ENCODE measurements at regions not wholly inside any gene's neighbourhood (a gene's known extent, or its start where the extent isn't known, plus 50 kb on each side); places are given as distances from the start of the nearest gene placed in this dataset.
A peak's percentile ranks its signal among the peaks of the same experiment; 100 is the strongest.

DNA sequence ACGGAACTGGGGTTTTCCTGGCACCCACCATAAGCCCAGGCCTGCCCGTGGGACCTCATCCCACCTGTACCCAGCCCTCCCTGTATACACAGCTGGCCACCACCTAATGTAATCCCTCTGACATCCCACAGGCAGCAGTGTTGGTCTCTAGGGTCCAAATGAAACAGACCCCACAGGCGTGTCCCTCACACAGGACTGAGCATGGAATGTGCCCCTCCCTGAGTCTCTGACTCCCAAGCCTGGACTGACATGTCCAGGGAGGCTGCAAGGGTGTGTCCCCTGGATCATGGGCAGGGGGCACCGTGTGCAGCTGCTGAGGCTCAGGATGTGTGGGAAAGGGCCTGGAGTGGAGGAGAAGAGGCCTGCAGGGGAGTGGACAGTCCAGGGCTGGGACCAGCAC, 50.6 kb upstream of the PPARA start:
- DNase-seq = no peak
- H3F3A ChIP-seq (replicated peaks; ENCODE audit: insufficient read depth) = peaks cover 75% of the 10 kb centered on the region
- no peak overlapping the region for H3K4me3 ChIP-seq (ENCODE audit: low read depth in 2 of 2, low read length in 1 of 2)
- H3K4me2 ChIP-seq = no peak overlapping the region
- H3K27me3 ChIP-seq (ENCODE audit: insufficient read depth) = no peaks in the 10 kb centered on the region
- H4K20me1 ChIP-seq (ENCODE audit: insufficient read depth) = peaks cover 97% of the 10 kb centered on the region
- peaks cover 62 to 85% of the 10 kb centered on the region in 2 experiments for H3K36me3 ChIP-seq (replicated peaks in 1 of 2; ENCODE audit: control insufficient read depth in 1 of 2, insufficient read depth in 2 of 2, low read length in 1 of 2)
- peaks cover 4 to 88% of the 10 kb centered on the region in 2 experiments; a peak in 2 of 4 replicates for H3K4me1 ChIP-seq (ENCODE audit: control insufficient read depth in 1 of 2, insufficient read depth in 2 of 2, low read depth in 1 of 2, low read length in 1 of 2)
- H2AFZ ChIP-seq (ENCODE audit: low read depth) = no peak overlapping the region
- no peak for TF ChIP-seq NRF1 (IDR thresholded peaks at IDR 0.05; ENCODE audit: low read depth, low read length)
- TF ChIP-seq NFIC (IDR thresholded peaks at IDR 0.05; ENCODE audit: borderline replicate concordance) = no peak
- TF ChIP-seq RCOR1 (IDR thresholded peaks at IDR 0.05; ENCODE audit: low read length) = no peak
- TF ChIP-seq GATA2 (CRISPR knock-in tag; IDR thresholded peaks at IDR 0.05) = no peak
- TF ChIP-seq, protein P1, sequence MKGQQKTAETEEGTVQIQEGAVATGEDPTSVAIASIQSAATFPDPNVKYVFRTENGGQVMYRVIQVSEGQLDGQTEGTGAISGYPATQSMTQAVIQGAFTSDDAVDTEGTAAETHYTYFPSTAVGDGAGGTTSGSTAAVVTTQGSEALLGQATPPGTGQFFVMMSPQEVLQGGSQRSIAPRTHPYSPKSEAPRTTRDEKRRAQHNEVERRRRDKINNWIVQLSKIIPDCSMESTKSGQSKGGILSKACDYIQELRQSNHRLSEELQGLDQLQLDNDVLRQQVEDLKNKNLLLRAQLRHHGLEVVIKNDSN (IDR thresholded peaks at IDR 0.05; ENCODE audit: borderline replicate concordance, low read depth) = no peak
- TF ChIP-seq MEF2A (IDR thresholded peaks at IDR 0.05; ENCODE audit: borderline replicate concordance, low read depth) = no peak
- no peak; the same call in none of the 2 replicates for TF ChIP-seq POLR2AphosphoS5 (IDR thresholded peaks at IDR 0.05; ENCODE audit: low read depth, low read length)
- TF ChIP-seq TEAD4 (IDR thresholded peaks at IDR 0.05; ENCODE audit: borderline replicate concordance, insufficient read depth) = no peak
- no peak for TF ChIP-seq TCF12 (IDR thresholded peaks at IDR 0.05)
- H3K79me2 ChIP-seq (ENCODE audit: insufficient read depth) = peaks cover 93% of the 10 kb centered on the region
- CTCF ChIA-PET = interaction anchor here (0.9 to 1.4 kb wide), 4 partner anchors 10 to 93 kb away, joined by 3 to 4 read pairs (median 4); no protein-coding TSS in a partner anchor
- WGBS (ENCODE audit: low lambda C conversion rate) = 86% methylated on average over 2 of the region's 4 CpGs
- H3K9me3 ChIP-seq = no peaks in the 10 kb centered on the region
- H3K9me2 ChIP-seq = no peaks in the 10 kb centered on the region
- peak overlapping the region; percentile 60 to 89; a peak in 3 of 4 replicates for H3K27ac ChIP-seq (ENCODE audit: low read depth in 2 of 2, low read length in 1 of 2)
- no peak overlapping the region for H3K9ac ChIP-seq
- POLR2A ChIA-PET = no interaction called here

DNA sequence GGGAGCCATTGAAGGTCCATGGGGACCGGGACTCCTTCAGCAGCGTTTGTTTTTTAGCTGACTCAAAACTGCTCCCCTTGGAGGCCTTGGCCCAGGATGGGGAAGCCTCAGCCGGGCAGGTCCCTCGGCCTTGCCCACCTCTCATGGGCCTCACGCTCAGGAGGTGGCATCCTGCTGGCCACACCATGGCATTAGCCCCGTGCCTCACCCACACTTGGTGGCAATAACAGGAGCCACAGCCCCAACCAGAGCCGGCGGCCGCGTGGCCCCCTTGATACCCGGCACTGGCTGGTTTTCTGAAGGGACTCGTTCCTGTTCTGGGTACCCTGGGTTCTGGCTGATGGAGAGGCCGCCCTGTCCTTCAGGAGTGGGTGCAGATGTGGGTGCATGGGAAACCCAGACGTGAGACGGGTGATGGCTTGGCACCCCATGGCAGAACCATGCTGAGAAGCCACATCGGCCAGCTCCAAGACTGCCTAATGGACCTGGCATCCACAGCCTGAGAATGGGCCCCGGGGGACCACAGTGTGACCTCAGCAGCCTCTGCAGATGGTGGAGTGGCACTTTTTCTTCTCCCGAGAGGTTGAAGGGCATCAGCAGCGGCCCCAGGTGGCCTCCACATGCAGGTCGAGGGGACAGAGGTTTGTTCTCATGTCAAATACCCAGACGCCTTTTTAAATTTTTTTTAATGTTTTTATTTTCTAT, 49.8 kb upstream of the PPARA start:
- Histone ChIP-seq H3K9ac (no peak overlapping the region), H3K36me3 (replicated peaks in 1 of 2; ENCODE audit: control insufficient read depth in 1 of 2, insufficient read depth in 2 of 2, low read length in 1 of 2) (peaks cover 68 to 93% of the 10 kb centered on the region in 2 experiments), H3K27me3 (ENCODE audit: insufficient read depth) (no peaks in the 10 kb centered on the region), H3K9me3 (no peaks in the 10 kb centered on the region), H3K4me2 (no peak overlapping the region), H3K9me2 (no peaks in the 10 kb centered on the region), H3K27ac (ENCODE audit: low read depth in 2 of 2, low read length in 1 of 2) (peak overlapping the region; percentile 60 to 89; a peak in 3 of 4 replicates), H4K20me1 (ENCODE audit: insufficient read depth) (peaks cover 99% of the 10 kb centered on the region), H3K4me3 (ENCODE audit: low read depth in 2 of 2, low read length in 1 of 2) (no peak overlapping the region), H3K4me1 (ENCODE audit: control insufficient read depth in 1 of 2, insufficient read depth in 2 of 2, low read depth in 1 of 2, low read length in 1 of 2) (peaks cover under 1 to 92% of the 10 kb centered on the region in 2 experiments; a peak in 2 of 4 replicates), H3K79me2 (ENCODE audit: insufficient read depth) (peaks cover 98% of the 10 kb centered on the region), H3F3A (replicated peaks; ENCODE audit: insufficient read depth) (peaks cover 83% of the 10 kb centered on the region), H2AFZ (ENCODE audit: low read depth) (no peak overlapping the region)
- 83% methylated on average over 8 of the region's 21 CpGs for WGBS (ENCODE audit: low lambda C conversion rate)
- no peak for DNase-seq
- ChIA-PET CTCF (interaction anchor here (1.2 to 1.4 kb wide), 2 partner anchors 22 to 94 kb away, joined by 4 read pairs; no protein-coding TSS in a partner anchor), POLR2A (no interaction called here)
- TF ChIP-seq TCF12 (IDR thresholded peaks at IDR 0.05) (no peak), NRF1 (IDR thresholded peaks at IDR 0.05; ENCODE audit: low read depth, low read length) (no peak), RCOR1 (IDR thresholded peaks at IDR 0.05; ENCODE audit: low read length) (no peak), FOXM1 (IDR thresholded peaks at IDR 0.05; ENCODE audit: low read depth) (no peak), GABPA (IDR thresholded peaks at IDR 0.05; ENCODE audit: low read depth) (no peak), ELF1 (IDR thresholded peaks at IDR 0.05) (no peak), EZH2phosphoT487 (IDR thresholded peaks at IDR 0.05; ENCODE audit: borderline replicate concordance, low read depth) (no peak), FOXJ3 (CRISPR knock-in tag; IDR thresholded peaks at IDR 0.05) (no peak), MXI1 (IDR thresholded peaks at IDR 0.05; ENCODE audit: low read depth, low read length) (no peak), JUND (IDR thresholded peaks at IDR 0.05) (no peak)
- TF ChIP-seq, protein P2, sequence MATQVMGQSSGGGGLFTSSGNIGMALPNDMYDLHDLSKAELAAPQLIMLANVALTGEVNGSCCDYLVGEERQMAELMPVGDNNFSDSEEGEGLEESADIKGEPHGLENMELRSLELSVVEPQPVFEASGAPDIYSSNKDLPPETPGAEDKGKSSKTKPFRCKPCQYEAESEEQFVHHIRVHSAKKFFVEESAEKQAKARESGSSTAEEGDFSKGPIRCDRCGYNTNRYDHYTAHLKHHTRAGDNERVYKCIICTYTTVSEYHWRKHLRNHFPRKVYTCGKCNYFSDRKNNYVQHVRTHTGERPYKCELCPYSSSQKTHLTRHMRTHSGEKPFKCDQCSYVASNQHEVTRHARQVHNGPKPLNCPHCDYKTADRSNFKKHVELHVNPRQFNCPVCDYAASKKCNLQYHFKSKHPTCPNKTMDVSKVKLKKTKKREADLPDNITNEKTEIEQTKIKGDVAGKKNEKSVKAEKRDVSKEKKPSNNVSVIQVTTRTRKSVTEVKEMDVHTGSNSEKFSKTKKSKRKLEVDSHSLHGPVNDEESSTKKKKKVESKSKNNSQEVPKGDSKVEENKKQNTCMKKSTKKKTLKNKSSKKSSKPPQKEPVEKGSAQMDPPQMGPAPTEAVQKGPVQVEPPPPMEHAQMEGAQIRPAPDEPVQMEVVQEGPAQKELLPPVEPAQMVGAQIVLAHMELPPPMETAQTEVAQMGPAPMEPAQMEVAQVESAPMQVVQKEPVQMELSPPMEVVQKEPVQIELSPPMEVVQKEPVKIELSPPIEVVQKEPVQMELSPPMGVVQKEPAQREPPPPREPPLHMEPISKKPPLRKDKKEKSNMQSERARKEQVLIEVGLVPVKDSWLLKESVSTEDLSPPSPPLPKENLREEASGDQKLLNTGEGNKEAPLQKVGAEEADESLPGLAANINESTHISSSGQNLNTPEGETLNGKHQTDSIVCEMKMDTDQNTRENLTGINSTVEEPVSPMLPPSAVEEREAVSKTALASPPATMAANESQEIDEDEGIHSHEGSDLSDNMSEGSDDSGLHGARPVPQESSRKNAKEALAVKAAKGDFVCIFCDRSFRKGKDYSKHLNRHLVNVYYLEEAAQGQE (IDR thresholded peaks at IDR 0.05; ENCODE audit: low read depth, low read length) = no peak
- TF ChIP-seq, protein P3, sequence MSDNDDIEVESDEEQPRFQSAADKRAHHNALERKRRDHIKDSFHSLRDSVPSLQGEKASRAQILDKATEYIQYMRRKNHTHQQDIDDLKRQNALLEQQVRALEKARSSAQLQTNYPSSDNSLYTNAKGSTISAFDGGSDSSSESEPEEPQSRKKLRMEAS (IDR thresholded peaks at IDR 0.05; ENCODE audit: low read depth) = no peak
- TF ChIP-seq, protein P1 (IDR thresholded peaks at IDR 0.05; ENCODE audit: borderline replicate concordance, low read depth) = no peak
- TF ChIP-seq, protein P4, sequence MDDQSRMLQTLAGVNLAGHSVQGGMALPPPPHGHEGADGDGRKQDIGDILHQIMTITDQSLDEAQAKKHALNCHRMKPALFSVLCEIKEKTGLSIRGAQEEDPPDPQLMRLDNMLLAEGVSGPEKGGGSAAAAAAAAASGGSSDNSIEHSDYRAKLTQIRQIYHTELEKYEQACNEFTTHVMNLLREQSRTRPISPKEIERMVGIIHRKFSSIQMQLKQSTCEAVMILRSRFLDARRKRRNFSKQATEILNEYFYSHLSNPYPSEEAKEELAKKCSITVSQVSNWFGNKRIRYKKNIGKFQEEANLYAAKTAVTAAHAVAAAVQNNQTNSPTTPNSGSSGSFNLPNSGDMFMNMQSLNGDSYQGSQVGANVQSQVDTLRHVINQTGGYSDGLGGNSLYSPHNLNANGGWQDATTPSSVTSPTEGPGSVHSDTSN (IDR thresholded peaks at IDR 0.05) = no peak
